H9 (cell line): ENCODE measurements at regions not wholly inside any gene's neighbourhood (a gene's known extent, or its start where the extent isn't known, plus 50 kb on each side); places are given as distances from the start of the nearest gene placed in this dataset.

Source experiments
- DNase-seq: peaks from one replicate; pipeline ENCODE4 v3.0.0-alpha.2; 2017
- H2AFZ ChIP-seq: one replicate; pipeline ENCODE4 v1.6.1; 2013; ENCODE audit warnings: mild to moderate bottlenecking, low read length, control low read depth, moderate library complexity
- H2AK5ac ChIP-seq: 2 replicates; pipeline ENCODE4 v1.6.1; 2013; ENCODE audit warnings: low read length, control low read depth, mixed read lengths; ENCODE audit not compliant: insufficient read length
- H2BK120ac ChIP-seq: one replicate; pipeline ENCODE4 v1.6.1; 2013; ENCODE audit warnings: low read depth, mild to moderate bottlenecking, low read length, control low read depth, inconsistent platforms; ENCODE audit not compliant: poor library complexity, severe bottlenecking
- H2BK12ac ChIP-seq: 2 replicates; pipeline ENCODE4 v1.6.1; 2013; ENCODE audit warnings: low read length, control low read depth, mixed read lengths, low read depth; ENCODE audit not compliant: insufficient read length
- H2BK15ac ChIP-seq: 2 replicates; pipeline ENCODE4 v1.6.1; 2013; ENCODE audit warnings: low read depth, low read length, control low read depth
- H2BK20ac ChIP-seq: one replicate; pipeline ENCODE4 v1.6.1; 2013; ENCODE audit warnings: low read depth, mild to moderate bottlenecking, low read length, control low read depth, inconsistent platforms; ENCODE audit not compliant: poor library complexity, severe bottlenecking
- H2BK5ac ChIP-seq: 2 replicates; pipeline ENCODE4 v1.6.1; 2013; ENCODE audit warnings: low read length, control low read depth, mixed read lengths; ENCODE audit not compliant: insufficient read length
- H3K14ac ChIP-seq: 2 replicates; pipeline ENCODE4 v1.6.1; 2013; ENCODE audit warnings: low read length, control low read depth; ENCODE audit not compliant: insufficient read depth
- H3K18ac ChIP-seq: 2 replicates; pipeline ENCODE4 v1.6.1; 2013; ENCODE audit warnings: low read depth, mild to moderate bottlenecking, mixed read lengths, low read length, control low read depth; ENCODE audit not compliant: insufficient read length
- H3K23ac ChIP-seq: 2 replicates; pipeline ENCODE4 v1.6.1; 2013; ENCODE audit warnings: low read length, control low read depth, mixed read lengths, low read depth; ENCODE audit not compliant: insufficient read length
- H3K23me2 ChIP-seq: 2 replicates; pipeline ENCODE4 v1.6.1; 2013; ENCODE audit warnings: low read depth, mild to moderate bottlenecking, mixed read lengths, low read length, control low read depth; ENCODE audit not compliant: insufficient read length, poor library complexity, severe bottlenecking
- H3K27ac ChIP-seq: 2 replicates; pipeline ENCODE4 v1.5.1; 2013; ENCODE audit warnings: low read length, control low read depth, mixed read lengths, low read depth; ENCODE audit not compliant: insufficient read length
- H3K27me3 ChIP-seq: 2 replicates; pipeline ENCODE4 v1.6.1; 2013; ENCODE audit warnings: low read length, control low read depth, inconsistent platforms; ENCODE audit not compliant: insufficient read depth
- H3K4ac ChIP-seq: 2 replicates; pipeline ENCODE4 v1.6.1; 2013; ENCODE audit warnings: low read depth, mild to moderate bottlenecking, control low read depth, inconsistent platforms, low read length, moderate library complexity
- H3K4me1 ChIP-seq: 2 replicates; pipeline ENCODE4 v1.6.1; 2013; ENCODE audit warnings: low read length, control low read depth, inconsistent platforms; ENCODE audit not compliant: insufficient read depth
- H3K4me2 ChIP-seq: 2 replicates; pipeline ENCODE4 v1.6.1; 2013; ENCODE audit warnings: low read length, control low read depth, mixed read lengths; ENCODE audit not compliant: insufficient read length, insufficient read depth
- H3K56ac ChIP-seq: 2 replicates; pipeline ENCODE4 v1.6.1; 2013; ENCODE audit warnings: low read depth, mild to moderate bottlenecking, mixed read lengths, low read length, control low read depth; ENCODE audit not compliant: insufficient read length
- H3K79me1 ChIP-seq: 2 replicates; pipeline ENCODE4 v1.6.1; 2013; ENCODE audit warnings: low read depth, mild to moderate bottlenecking, moderate library complexity, low read length, control low read depth, inconsistent platforms; ENCODE audit not compliant: insufficient read depth, poor library complexity, severe bottlenecking
- H3K79me2 ChIP-seq: 2 replicates; pipeline ENCODE4 v1.6.1; 2013; ENCODE audit warnings: low read length, control low read depth, inconsistent platforms; ENCODE audit not compliant: insufficient read depth
- H3K9ac ChIP-seq: 2 replicates; pipeline ENCODE4 v1.6.1; 2013; ENCODE audit warnings: low read length, control low read depth, mixed read lengths; ENCODE audit not compliant: insufficient read length; ENCODE audit errors: extremely low read depth
- H3K9me3 ChIP-seq: one replicate; pipeline ENCODE4 v1.6.1; 2013; ENCODE audit warnings: low read depth, low read length, inconsistent platforms; ENCODE audit not compliant: control insufficient read depth
- H3T11ph ChIP-seq: one replicate; pipeline ENCODE4 v1.6.1; 2013; ENCODE audit warnings: mild to moderate bottlenecking, low read length, control low read depth, inconsistent platforms
- H4K20me1 ChIP-seq: one replicate; pipeline ENCODE4 v1.6.1; 2013; ENCODE audit not compliant: control insufficient read depth, insufficient read length, insufficient read depth
- H4K5ac ChIP-seq: 2 replicates; pipeline ENCODE4 v1.6.1; 2013; ENCODE audit warnings: low read depth, mild to moderate bottlenecking, mixed read lengths, low read length, control low read depth; ENCODE audit not compliant: insufficient read length
- H4K8ac ChIP-seq: replicated peaks from 2 replicates; pipeline ENCODE4 v1.6.1; 2013; ENCODE audit warnings: low read length, control low read depth, mixed read lengths, low read depth; ENCODE audit not compliant: insufficient read length
- H4K91ac ChIP-seq: 2 replicates; pipeline ENCODE4 v1.6.1; 2013; ENCODE audit warnings: low read depth, mild to moderate bottlenecking, moderate library complexity, mixed read lengths, low read length, control low read depth; ENCODE audit not compliant: insufficient read length
- H3K27ac Mint-ChIP-seq, 3 experiments: 2 replicates in 2 of 3; 3 replicates in 1 of 3; pipeline ENCODE4 v1.8.0; 2020 to 2021; ENCODE audit warnings: mixed read lengths in 3 of 3, mild to moderate bottlenecking in 1 of 3, moderate library complexity in 1 of 3
- H3K27me3 Mint-ChIP-seq: 2 replicates; pipeline ENCODE4 v1.8.0; 2021; ENCODE audit warnings: low read depth, mild to moderate bottlenecking, moderate library complexity, mixed read lengths
- H3K36me3 Mint-ChIP-seq, 3 experiments: 2 replicates in 2 of 3; 3 replicates in 1 of 3; pipeline ENCODE4 v1.8.0; 2020 to 2021; ENCODE audit warnings: low read depth in 3 of 3, mixed read lengths in 3 of 3; ENCODE audit not compliant: insufficient read depth in 1 of 3
- H3K4me1 Mint-ChIP-seq, 2 experiments: 2 replicates each; pipeline ENCODE4 v1.8.0; 2020; ENCODE audit warnings: mixed read lengths in 2 of 2
- H3K4me3 Mint-ChIP-seq, 2 experiments: 2 replicates in 1 of 2; 3 replicates in 1 of 2; pipeline ENCODE4 v1.8.0; 2020 to 2021; ENCODE audit warnings: mild to moderate bottlenecking in 2 of 2, mixed read lengths in 2 of 2, moderate library complexity in 1 of 2
- H3K9me3 Mint-ChIP-seq, 2 experiments: 2 replicates in 1 of 2; 3 replicates in 1 of 2; pipeline ENCODE4 v1.8.0; 2020; ENCODE audit warnings: mild to moderate bottlenecking in 2 of 2, mixed read lengths in 2 of 2, moderate library complexity in 1 of 2
- CTCF ChIP-seq: fragments of 200-600 bp; sonication (generic); conservative IDR thresholded peaks from 3 replicates; pipeline ENCODE4 v1.8.0; 2021; ENCODE audit warnings: antibody characterized with exemption, mild to moderate bottlenecking
- WGBS: extraction: QIAGEN DNeasy Blood & Tissue Kit; methylation state at CpG from one replicate; pipeline ENCODE4 v1.1.7; 2013; ENCODE audit warnings: missing lambda C conversion rate, low lambda C conversion rate, mixed read lengths; ENCODE audit not compliant: insufficient read length; ENCODE audit errors: extremely low coverage; 5-methylcytosine and 5-hydroxymethylcytosine counted together

GRCh38 chr21:38637161-38637560 lies 138.9 kb upstream of the ERG start:
- no peak overlapping the region for H2AFZ ChIP-seq
- H3K56ac ChIP-seq, result no peak overlapping the region
- no peaks in the 10 kb centered on the region for H3K27me3 ChIP-seq
- no peak overlapping the region for H3K4me2 ChIP-seq
- no peaks in the 10 kb centered on the region for H3K79me2 ChIP-seq
- no peak overlapping the region for H3K18ac ChIP-seq
- no peaks in the 10 kb centered on the region for H3K79me1 ChIP-seq
- Mint-ChIP-seq H3K27me3 (peaks cover 2% of the 10 kb centered on the region), H3K36me3 (peaks cover 0 to 14% (median 8%) of the 10 kb centered on the region in 3 experiments; a peak in 5 of 7 replicates), H3K4me1 (peaks cover 15 to 27% of the 10 kb centered on the region in 2 experiments), H3K27ac (no peak overlapping the region), H3K9me3 (peaks cover 14 to 28% of the 10 kb centered on the region in 2 experiments), H3K4me3 (no peak overlapping the region)
- H3K23me2 ChIP-seq, result no peaks in the 10 kb centered on the region
- H2BK15ac ChIP-seq, result no peak overlapping the region
- H3K14ac ChIP-seq, result no peak overlapping the region
- H3K9me3 ChIP-seq, result no peaks in the 10 kb centered on the region
- H2BK20ac ChIP-seq, result no peak overlapping the region
- TF ChIP-seq CTCF, result no peak
- no peaks in the 10 kb centered on the region for H4K20me1 ChIP-seq
- H2BK5ac ChIP-seq, result no peak overlapping the region
- no peak for DNase-seq
- H2BK12ac ChIP-seq, result no peak overlapping the region
- H3K4me1 ChIP-seq, result no peaks in the 10 kb centered on the region
- H3K27ac ChIP-seq, result no peak overlapping the region
- no CpG with 5 or more reads among the region's 3 CpGs for WGBS
- no peak overlapping the region for H3K4ac ChIP-seq
- no peak overlapping the region for H4K5ac ChIP-seq
- no peak overlapping the region for H2BK120ac ChIP-seq
- H2AK5ac ChIP-seq, result no peak overlapping the region
- no peak overlapping the region for H4K91ac ChIP-seq
- no peak overlapping the region for H4K8ac ChIP-seq
- H3K23ac ChIP-seq, result no peak overlapping the region
- no peak overlapping the region for H3K9ac ChIP-seq
- H3T11ph ChIP-seq, result no peak overlapping the region
